ENCODE measurements at regions not wholly inside any gene's neighbourhood (a gene's known extent, or its start where the extent isn't known, plus 50 kb on each side); places are given as distances from the start of the nearest gene placed in this dataset.

DNA sequence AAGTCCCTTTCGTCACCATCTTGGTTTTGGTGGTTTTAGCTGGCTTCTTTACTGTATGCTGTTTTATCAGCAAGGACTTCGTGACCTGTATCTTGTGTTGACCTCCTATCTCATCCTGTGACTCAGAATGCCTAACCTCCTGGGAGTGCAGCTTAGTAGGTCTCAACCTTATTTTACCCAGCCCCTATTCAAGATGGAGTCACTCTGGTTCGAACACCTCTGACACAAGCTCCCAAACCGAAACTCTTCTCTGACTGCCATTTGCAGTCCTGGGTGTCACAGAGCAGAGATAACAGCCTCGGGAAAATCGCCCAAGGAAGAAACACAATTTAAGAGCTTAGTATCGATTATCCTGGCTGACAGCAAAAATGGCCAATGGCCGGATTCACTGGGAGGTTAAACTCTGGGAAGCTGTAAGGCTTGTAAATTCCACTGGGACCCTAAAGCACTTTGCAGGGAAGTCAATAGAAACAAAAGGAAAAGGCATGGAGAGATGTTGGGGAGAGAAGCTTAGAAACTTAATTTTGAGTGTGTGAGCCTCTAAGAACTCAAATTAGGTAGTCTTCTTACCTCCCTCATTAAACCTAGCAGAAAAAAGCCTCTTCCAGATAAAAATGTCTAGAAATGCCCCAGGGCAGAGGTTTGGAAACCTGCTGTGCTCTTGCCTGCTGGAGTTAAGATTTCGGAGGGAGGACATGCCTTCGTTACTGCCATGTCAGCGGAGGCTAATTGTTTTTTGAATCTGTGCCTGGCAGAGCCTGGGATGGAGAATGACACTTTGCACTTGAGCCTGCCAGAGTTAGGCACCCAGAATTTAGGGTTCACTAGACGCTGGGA, 56.5 kb upstream of the RPH3A start:
- WGBS, 10 experiments, result 20 to 85% (median 68%) methylated on average over 1 to 12 of the region's 12 CpGs; no CpG with 5 or more reads in 2 of the 10 experiments
- Histone ChIP-seq H3K4me3 (no peak overlapping the region), H3K4me1 (replicated peaks in 1 of 2) (no peaks in the 10 kb centered on the region), H3K27ac (no peak overlapping the region)
- in situ Hi-C loops (cut with MboI; ENCODE audit: low pct_unique_long_range_greater_than_20kb in 2 of 9, low sequenced_read_pairs in 9 of 9, unreplicated experiment in 9 of 9), result no loop called here
- no peak for ATAC-seq (replicated peaks in 6 of 8)

- 0 to 100% (median 42%) methylated on average over 1 to 3 of the region's 3 CpGs; no CpG with 5 or more reads in 4 of the 10 experiments for WGBS, 10 experiments
- no peak for ATAC-seq (replicated peaks in 6 of 8)
- H3K27ac ChIP-seq, result no peak overlapping the region
- no peaks in the 10 kb centered on the region for H3K4me1 ChIP-seq (replicated peaks in 1 of 2)
- in situ Hi-C loops (cut with MboI; ENCODE audit: low pct_unique_long_range_greater_than_20kb in 2 of 9, low sequenced_read_pairs in 9 of 9, unreplicated experiment in 9 of 9), result no loop called here
- H3K4me3 ChIP-seq, result no peak overlapping the region
Measured at GRCh38 chr12:112738531-112738930, 53.0 kb upstream of the RPH3A start.

DNA sequence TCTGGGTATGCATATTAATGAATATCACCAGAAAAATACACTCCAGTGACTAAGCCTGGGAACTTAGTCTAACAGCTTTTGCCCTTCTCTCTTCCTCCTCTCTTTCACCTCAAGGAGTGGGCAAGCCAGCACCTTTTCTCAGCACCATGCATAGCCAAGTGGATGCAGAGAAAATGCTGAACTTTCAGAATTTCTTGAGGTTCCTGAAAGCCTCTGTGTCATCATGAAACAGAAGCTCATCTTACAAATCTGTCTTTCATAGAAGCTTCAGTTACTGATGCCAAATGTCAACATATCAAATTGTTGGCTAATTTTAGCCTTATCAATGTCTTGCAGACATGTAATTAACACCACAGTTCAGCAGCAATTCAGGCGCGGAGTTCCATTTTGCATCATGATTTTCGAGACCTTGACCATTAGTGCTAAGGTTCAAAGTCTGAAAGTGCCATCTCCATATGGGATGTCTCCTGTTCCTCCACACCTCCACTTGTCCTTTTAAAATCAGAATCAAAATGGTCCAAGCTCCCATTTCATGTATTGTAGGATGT, 51.1 kb upstream of the RPH3A start:
- H3K27ac ChIP-seq, result no peak overlapping the region
- in situ Hi-C loops (cut with MboI; ENCODE audit: low pct_unique_long_range_greater_than_20kb in 2 of 9, low sequenced_read_pairs in 9 of 9, unreplicated experiment in 9 of 9), result no loop called here
- H3K4me1 ChIP-seq (replicated peaks in 1 of 2), result no peaks in the 10 kb centered on the region
- no peak for ATAC-seq (replicated peaks in 6 of 8)
- H3K4me3 ChIP-seq, result no peak overlapping the region
- WGBS, 10 experiments, result 0 to 100% (median 93%) methylated on average over 1 to 3 of the region's 3 CpGs; no CpG with 5 or more reads in 1 of the 10 experiments

DNA sequence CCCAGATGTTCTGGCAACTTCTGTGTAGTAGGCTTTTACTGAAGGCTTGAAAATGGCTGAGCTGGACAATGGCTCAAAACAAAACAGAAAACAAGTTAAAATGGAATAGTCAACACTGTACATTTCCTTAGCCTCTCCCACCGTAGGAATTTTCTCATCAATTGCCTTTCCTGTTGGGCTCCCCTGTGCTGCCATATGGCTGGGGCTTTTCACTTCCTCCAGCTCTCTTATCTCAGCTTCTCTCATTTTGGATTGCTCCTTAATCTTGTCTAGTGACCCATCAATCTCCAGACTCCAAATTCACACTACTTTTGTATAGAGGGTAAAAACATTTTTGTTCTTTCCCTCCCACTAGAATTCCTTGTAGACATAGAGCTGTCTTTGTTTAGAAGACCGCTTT, 50.4 kb upstream of the RPH3A start:
- no peak for ATAC-seq (replicated peaks in 6 of 8)
- Histone ChIP-seq H3K27ac (no peak overlapping the region), H3K4me3 (no peak overlapping the region), H3K4me1 (replicated peaks in 1 of 2) (no peaks in the 10 kb centered on the region)
- in situ Hi-C loops (cut with MboI; ENCODE audit: low pct_unique_long_range_greater_than_20kb in 2 of 9, low sequenced_read_pairs in 9 of 9, unreplicated experiment in 9 of 9), result no loop called here
- 13 to 85% (median 20%) methylated on average over 1 to 2 of the region's 2 CpGs; no CpG with 5 or more reads in 3 of the 10 experiments for WGBS, 10 experiments
